Upper lobe of right lung (tissue), 1 donor: ENCODE measurements at regions not wholly inside any gene's neighbourhood (a gene's known extent, or its start where the extent isn't known, plus 50 kb on each side); places are given as distances from the start of the nearest gene placed in this dataset.

ENCODE experiments used
- ATAC-seq: fragments of 200-7000 bp; cut with Tn5 transposase; one replicate; pipeline ENCODE4 v1.9.1; 2020; ENCODE audit warnings: mild to moderate bottlenecking, moderate library complexity
- DNase-seq: peaks from one replicate; pipeline ENCODE4 v3.0.0-alpha.2; 2020
- H3K27ac ChIP-seq: fragments of 200-600 bp; one replicate; pipeline ENCODE4 v1.8.0; 2022
- H3K27me3 ChIP-seq: fragments of 200-600 bp; one replicate; pipeline ENCODE4 v1.8.0; 2022; ENCODE audit warnings: mild to moderate bottlenecking
- H3K36me3 ChIP-seq: fragments of 200-600 bp; one replicate; pipeline ENCODE4 v1.8.0; 2022
- H3K4me1 ChIP-seq: fragments of 200-600 bp; one replicate; pipeline ENCODE4 v1.8.0; 2022
- H3K4me3 ChIP-seq: fragments of 200-600 bp; one replicate; pipeline ENCODE4 v1.8.0; 2022; ENCODE audit warnings: mild to moderate bottlenecking
- H3K9me3 ChIP-seq: fragments of 200-600 bp; one replicate; pipeline ENCODE4 v1.8.0; 2022
- intact Hi-C: fragments of 100-400 bp; cut with DNase I; formaldehyde crosslinking; loops from one replicate; pipeline ENCODE4 v1.11.0; 2022
- TF ChIP-seq, protein P1 (sequence below): fragments of 200-600 bp; IDR thresholded peaks from one replicate; pipeline ENCODE4 v1.8.0; 2022; ENCODE audit warnings: antibody characterized with exemption
- donor health status: DM: no; HTN: yes; CAD: no; lungs with severe emphysema.

DNA sequence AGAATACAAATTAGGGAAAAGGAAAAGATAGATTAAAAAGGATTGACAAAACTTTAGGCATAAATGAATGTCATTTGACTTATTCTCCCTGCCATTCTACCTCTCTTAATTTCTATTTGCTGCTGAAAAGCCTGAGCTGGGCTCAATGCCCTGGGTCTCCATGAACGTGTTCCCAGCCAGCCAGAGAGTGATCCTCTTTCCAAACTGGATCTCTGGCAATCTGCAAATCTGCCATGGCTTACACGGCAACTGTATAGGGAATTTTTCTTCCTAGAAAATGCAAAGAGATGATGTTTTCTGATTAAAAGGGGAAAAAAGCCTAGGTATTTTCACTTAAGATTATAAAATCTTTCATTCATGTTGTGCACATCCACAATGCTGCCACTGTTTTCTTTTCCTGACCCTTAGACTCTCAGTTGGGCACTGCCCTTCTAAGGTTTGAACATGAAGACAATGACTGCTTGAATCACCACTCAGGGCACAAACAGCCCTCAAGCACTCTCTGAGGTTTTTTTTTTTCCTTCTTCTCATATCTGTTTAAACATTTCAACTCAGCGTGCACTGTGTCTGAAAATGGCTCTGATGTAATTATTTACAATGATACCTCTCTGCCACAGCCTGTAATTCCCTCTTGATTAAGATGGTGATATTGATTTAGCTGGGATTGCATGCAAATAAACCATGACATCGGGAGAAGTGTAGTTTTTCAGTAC, 60.3 kb downstream of the DACT1 start:
- TF ChIP-seq, protein P1, sequence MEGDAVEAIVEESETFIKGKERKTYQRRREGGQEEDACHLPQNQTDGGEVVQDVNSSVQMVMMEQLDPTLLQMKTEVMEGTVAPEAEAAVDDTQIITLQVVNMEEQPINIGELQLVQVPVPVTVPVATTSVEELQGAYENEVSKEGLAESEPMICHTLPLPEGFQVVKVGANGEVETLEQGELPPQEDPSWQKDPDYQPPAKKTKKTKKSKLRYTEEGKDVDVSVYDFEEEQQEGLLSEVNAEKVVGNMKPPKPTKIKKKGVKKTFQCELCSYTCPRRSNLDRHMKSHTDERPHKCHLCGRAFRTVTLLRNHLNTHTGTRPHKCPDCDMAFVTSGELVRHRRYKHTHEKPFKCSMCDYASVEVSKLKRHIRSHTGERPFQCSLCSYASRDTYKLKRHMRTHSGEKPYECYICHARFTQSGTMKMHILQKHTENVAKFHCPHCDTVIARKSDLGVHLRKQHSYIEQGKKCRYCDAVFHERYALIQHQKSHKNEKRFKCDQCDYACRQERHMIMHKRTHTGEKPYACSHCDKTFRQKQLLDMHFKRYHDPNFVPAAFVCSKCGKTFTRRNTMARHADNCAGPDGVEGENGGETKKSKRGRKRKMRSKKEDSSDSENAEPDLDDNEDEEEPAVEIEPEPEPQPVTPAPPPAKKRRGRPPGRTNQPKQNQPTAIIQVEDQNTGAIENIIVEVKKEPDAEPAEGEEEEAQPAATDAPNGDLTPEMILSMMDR = no peak
- no peak overlapping the region for H3K27ac ChIP-seq
- no peaks in the 10 kb centered on the region for H3K27me3 ChIP-seq
- no peak overlapping the region for H3K4me3 ChIP-seq
- ATAC-seq (peak; percentile 63), DNase-seq (no peak)
- H3K36me3 ChIP-seq = no peaks in the 10 kb centered on the region
- H3K9me3 ChIP-seq = no peaks in the 10 kb centered on the region
- peaks cover 5% of the 10 kb centered on the region for H3K4me1 ChIP-seq
- intact Hi-C loops = no loop called here

DNA sequence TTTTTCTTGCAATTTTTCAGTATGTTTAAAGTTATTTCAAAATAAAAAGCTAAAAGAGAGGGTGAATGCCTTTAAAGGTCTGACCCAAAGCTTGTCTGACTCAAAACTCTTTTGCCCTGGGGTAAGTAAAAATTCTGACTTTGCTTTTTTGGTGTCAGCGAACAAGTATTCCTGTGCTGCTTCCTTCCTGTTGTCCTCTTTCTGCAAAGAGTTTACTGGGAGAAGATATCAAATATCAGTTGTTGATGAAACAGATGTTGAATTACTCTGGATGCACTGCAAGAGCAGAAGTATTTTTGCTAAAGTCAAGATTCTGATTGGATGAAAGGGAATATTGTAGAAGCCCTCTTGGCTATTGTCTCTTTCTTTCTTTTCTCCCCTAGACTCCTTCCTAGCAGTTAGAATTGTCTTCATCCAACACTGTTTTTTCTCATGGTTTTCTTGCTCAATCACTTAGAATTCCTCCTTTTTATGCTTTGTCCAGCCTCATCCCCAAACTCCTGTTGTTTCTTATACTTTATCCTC, 62.0 kb downstream of the DACT1 start:
- TF ChIP-seq, protein P1 = no peak
- no peak for DNase-seq
- Histone ChIP-seq H3K27me3 (no peaks in the 10 kb centered on the region), H3K36me3 (no peaks in the 10 kb centered on the region), H3K9me3 (no peaks in the 10 kb centered on the region), H3K4me3 (no peak overlapping the region), H3K4me1 (peaks cover 5% of the 10 kb centered on the region), H3K27ac (no peak overlapping the region)
- intact Hi-C loops = no loop called here
- ATAC-seq = no peak

DNA sequence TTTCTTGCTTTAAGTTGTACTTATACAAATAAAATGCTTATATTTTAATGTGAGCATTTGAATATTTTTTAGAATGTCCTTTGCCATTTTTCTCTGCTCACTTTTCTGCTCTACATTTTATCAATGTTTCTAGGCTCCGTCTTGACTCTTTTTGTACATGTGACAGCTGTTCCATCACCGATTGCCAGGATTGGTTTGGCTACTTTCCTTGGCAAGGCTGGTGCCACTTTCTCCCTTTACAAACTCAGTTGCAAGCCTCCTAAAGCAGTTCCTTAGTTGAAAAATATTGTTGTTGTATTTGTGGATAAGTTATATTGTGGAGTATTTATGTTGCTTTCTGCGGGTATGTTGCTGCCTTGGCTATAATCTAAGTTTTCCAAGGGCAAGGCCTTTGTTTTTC, 63.4 kb downstream of the DACT1 start:
- TF ChIP-seq, protein P1 = no peak

DNA sequence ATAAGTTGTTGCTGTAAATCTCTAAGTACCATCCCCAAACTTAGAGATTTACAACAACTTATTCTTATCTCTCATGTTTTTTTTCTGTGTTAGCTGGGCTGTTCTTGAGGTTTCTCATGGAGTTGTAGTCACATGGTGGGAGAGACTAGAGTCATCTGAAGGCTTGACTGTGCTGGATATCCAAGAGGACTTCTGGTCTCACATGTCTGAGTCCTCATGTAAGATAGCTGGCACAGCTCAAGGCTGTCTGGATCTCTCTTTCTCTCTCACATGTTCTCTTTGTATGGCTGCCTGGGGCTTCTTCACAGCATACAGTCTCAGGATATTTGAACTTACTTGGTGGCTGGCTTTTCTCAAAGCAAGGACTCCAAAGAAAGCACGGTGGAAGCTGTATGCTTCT, 63.8 kb downstream of the DACT1 start:
- TF ChIP-seq, protein P1 = no peak
- Histone ChIP-seq H3K27ac (no peak overlapping the region), H3K4me1 (peaks cover 5% of the 10 kb centered on the region), H3K4me3 (no peak overlapping the region), H3K27me3 (peaks cover 3% of the 10 kb centered on the region), H3K9me3 (no peaks in the 10 kb centered on the region), H3K36me3 (no peaks in the 10 kb centered on the region)
- intact Hi-C loops = no loop called here
- no peak for ATAC-seq
- DNase-seq = no peak

More for the DNA sequence above, 63.4 kb downstream of the DACT1 start:
- Histone ChIP-seq H3K36me3 (no peaks in the 10 kb centered on the region), H3K27me3 (no peaks in the 10 kb centered on the region), H3K4me1 (peaks cover 5% of the 10 kb centered on the region), H3K27ac (no peak overlapping the region), H3K4me3 (no peak overlapping the region), H3K9me3 (no peaks in the 10 kb centered on the region)
- no peak for DNase-seq
- no peak for ATAC-seq
- intact Hi-C loops = no loop called here

DNA sequence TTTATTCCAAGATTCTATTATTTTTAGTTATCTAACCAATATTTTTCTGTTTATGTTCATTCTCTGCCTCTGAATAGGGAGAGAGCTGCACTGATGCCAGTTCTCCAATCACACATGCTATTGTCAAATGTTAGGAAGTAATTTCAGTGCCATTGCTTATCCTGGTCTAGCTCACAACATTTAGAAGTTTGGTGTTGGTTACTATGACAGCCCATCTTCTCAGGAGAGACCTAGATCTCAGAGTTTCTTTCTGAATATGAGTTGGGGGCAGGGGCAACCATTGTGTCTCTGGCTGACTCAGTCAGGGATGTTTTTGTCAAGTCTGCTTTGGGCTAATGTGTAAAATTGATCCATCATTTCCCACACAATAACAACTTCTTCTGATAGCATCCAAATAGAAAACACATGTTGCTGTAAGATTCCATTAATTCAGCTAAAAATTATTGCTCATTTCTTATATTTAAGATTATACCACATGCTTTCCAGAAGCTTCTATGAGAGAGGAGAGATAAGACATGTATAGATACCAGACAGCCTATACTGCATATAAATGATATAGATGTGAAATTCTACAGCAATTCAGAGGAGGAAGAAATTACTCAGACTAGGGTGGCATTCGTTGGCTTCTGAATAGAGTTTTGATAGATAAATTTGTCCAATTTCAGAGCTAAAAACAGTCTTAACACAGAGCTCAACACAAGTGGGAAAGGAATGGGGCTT, 64.8 kb downstream of the DACT1 start:
- H3K27me3 ChIP-seq = peaks cover 3% of the 10 kb centered on the region
- DNase-seq (no peak), ATAC-seq (no peak)
- peaks cover 5% of the 10 kb centered on the region for H3K4me1 ChIP-seq
- TF ChIP-seq, protein P1 = no peak
- no peak overlapping the region for H3K27ac ChIP-seq
- no peak overlapping the region for H3K4me3 ChIP-seq
- no peaks in the 10 kb centered on the region for H3K36me3 ChIP-seq
- intact Hi-C loops = no loop called here
- no peaks in the 10 kb centered on the region for H3K9me3 ChIP-seq
